DND-41 (cell line): ENCODE measurements at regions not wholly inside any gene's neighbourhood (a gene's known extent, or its start where the extent isn't known, plus 50 kb on each side); places are given as distances from the start of the nearest gene placed in this dataset.

Source experiments
- EZH2 ChIP-seq: IDR thresholded peaks from 3 replicates; pipeline ENCODE4 v1.6.1; 2012; ENCODE audit warnings: borderline replicate concordance, low read depth, mild to moderate bottlenecking, moderate library complexity, low read length, inconsistent platforms; ENCODE audit not compliant: severe bottlenecking
- TF ChIP-seq, protein P1 (sequence below): IDR thresholded peaks from 2 replicates; pipeline ENCODE4 v1.5.1; 2012; ENCODE audit warnings: borderline replicate concordance, low read length, moderate library complexity, mild to moderate bottlenecking; ENCODE audit not compliant: poor library complexity, severe bottlenecking; ENCODE audit errors: extremely low read depth

DNA sequence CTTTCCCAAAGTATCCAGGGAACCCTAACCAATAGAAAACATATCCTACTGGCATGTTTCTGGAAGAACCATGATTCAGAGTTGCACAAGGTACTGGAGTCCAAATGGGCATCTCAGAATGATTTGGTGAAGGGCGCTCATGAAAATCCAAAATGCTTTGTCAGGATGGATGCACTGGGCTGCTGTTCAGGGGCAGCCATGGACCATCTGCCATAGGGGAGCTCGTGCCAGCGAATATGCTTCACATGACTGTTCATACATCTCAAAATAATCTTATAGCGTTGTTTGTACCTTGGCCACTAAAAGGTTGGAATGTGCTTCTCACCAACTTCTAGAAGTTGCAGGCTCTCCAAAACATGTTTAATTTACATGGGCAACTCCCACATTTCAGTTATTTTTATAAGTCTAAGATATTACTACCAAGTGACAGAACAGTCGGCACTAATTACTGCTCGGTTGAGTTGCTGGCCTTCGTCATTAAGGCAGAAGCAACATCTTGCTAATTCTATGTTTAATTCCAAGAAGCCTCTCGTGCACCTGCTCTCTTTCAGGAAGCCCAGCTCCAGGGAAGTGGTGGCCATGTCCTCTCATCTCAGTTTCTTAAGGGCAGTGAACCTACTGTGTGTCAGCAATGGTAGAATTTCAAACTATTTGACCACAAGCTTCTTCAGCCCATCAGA lies 1497.7 kb downstream of the TBC1D22A start:
- TF ChIP-seq, protein P1, sequence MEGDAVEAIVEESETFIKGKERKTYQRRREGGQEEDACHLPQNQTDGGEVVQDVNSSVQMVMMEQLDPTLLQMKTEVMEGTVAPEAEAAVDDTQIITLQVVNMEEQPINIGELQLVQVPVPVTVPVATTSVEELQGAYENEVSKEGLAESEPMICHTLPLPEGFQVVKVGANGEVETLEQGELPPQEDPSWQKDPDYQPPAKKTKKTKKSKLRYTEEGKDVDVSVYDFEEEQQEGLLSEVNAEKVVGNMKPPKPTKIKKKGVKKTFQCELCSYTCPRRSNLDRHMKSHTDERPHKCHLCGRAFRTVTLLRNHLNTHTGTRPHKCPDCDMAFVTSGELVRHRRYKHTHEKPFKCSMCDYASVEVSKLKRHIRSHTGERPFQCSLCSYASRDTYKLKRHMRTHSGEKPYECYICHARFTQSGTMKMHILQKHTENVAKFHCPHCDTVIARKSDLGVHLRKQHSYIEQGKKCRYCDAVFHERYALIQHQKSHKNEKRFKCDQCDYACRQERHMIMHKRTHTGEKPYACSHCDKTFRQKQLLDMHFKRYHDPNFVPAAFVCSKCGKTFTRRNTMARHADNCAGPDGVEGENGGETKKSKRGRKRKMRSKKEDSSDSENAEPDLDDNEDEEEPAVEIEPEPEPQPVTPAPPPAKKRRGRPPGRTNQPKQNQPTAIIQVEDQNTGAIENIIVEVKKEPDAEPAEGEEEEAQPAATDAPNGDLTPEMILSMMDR = no peak
- TF ChIP-seq EZH2 = no peak
